ENCODE measurements at regions not wholly inside any gene's neighbourhood (a gene's known extent, or its start where the extent isn't known, plus 50 kb on each side); places are given as distances from the start of the nearest gene placed in this dataset.

DNA sequence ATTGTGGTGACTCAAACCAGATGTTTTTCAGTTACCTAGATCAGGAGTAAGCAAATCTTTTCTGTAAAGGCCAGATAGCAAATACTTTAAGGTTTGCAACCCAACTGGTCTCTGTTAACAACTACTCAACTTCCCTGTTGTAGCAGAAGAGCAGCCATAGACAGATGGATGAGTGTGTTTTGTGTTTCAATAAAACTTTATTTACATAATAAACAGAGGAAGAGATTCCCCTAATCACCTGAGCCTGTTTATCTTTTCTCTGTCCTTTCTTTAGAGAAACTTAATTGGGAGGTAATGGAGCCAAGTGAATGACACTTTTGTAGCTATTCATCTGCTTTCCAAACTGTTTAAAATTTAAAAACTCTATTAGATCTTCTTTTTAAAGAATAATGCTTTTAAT lies 365.1 kb downstream of the IPO8 start:
- DNase-seq (ENCODE audit: low read depth) = no peak
- H3K4me3 ChIP-seq (ENCODE audit: low read depth, low read length) = no peak overlapping the region
- no peak for TF ChIP-seq CTCF (IDR thresholded peaks at IDR 0.05; ENCODE audit: control insufficient read depth, extremely low read depth, insufficient read depth)

DNA sequence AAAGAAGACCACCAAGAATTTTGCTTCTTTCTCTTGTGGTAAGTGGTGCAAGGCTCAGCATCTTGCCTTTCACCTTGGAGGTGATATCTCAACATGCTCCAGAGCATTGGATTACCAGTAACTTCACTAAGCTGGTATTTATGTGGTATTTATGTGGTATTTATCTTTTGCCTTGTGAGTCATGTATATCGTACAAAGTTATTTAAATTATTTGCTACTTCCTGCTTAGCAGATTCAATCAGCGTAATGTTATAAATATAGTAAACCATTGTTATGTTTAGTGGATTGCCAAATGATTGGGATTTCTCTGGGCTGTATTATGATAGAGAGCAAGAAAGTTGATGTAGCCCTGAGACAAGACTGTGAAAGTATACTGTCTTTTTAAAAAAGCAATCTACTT lies 366.4 kb downstream of the IPO8 start:
- no peak for DNase-seq (ENCODE audit: low read depth)
- no peak overlapping the region for H3K4me3 ChIP-seq (ENCODE audit: low read depth, low read length)
- TF ChIP-seq CTCF (IDR thresholded peaks at IDR 0.05; ENCODE audit: control insufficient read depth, extremely low read depth, insufficient read depth) = no peak

DNA sequence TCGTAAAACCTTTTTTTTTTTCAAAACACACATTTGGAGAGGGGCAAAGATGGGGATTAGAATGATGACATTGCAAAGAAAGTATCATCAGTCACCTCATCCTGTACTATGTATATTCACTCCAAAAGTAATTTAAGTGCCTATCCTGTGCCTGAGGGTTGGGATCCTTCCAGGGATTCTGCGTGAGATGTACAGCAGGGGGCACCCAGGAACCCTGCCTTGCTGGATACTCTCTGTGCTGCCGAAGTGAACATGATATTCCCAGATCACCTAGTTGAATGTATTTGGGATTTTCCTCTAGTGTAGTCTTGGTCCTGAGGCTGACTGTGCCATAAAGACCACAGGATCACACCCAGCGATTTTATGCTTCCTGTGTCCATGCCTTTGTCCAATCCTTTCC lies 372.7 kb downstream of the IPO8 start:
- no peak for DNase-seq (ENCODE audit: low read depth)
- no peak overlapping the region for H3K4me3 ChIP-seq (ENCODE audit: low read depth, low read length)
- peak; percentile 13; the same call in 1 of the 2 replicates for TF ChIP-seq CTCF (IDR thresholded peaks at IDR 0.05; ENCODE audit: control insufficient read depth, extremely low read depth, insufficient read depth)

- no peak for TF ChIP-seq CTCF (IDR thresholded peaks at IDR 0.05; ENCODE audit: control insufficient read depth, extremely low read depth, insufficient read depth)
Measured at GRCh38 chr12:30320561-30320960, 375.1 kb downstream of the IPO8 start.

GRCh38 chr12:30314506-30315100 lies 381.1 kb downstream of the IPO8 start:
- no peak for TF ChIP-seq CTCF (IDR thresholded peaks at IDR 0.05; ENCODE audit: control insufficient read depth, extremely low read depth, insufficient read depth)
- no peak for DNase-seq (ENCODE audit: low read depth)
- no peak overlapping the region for H3K4me3 ChIP-seq (ENCODE audit: low read depth, low read length)

More at GRCh38 chr12:30320561-30320960, 375.1 kb downstream of the IPO8 start:
- DNase-seq (ENCODE audit: low read depth) = no peak
- H3K4me3 ChIP-seq (ENCODE audit: low read depth, low read length) = no peak overlapping the region

DNA sequence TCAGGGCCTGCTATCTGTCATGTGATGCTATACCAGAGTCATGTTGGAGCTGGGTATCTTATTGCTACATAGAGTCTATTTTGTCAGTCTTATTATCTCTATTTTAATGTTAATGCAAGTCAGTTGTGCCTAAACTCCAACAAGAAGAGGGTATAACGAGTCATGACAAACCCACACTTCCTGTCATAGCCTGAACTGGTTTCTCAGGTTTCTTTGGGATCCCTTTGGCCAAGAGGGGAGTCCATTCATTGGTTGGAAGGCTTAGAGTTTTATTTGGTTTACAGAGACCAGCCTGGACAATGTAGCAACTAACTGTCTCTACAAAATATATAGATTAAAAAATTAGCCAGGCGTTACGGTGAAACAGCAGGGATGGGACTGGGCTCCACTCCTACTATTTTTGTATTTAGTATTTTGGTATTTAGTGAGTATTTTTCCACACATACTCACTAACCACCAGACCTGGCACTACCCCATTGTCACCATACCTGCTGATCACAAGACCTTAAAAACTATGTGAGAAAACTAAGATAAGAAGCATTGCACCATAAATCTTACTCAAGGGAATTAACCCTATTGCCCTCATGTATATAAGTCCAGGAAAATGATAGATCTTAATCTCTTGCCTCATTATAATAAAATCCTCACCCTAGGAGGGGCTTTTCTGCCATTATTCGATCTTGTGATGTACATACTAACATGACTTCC lies 387.5 kb downstream of the IPO8 start:
- DNase-seq (ENCODE audit: low read depth) = no peak
- no peak overlapping the region for H3K4me3 ChIP-seq (ENCODE audit: low read depth, low read length)
- TF ChIP-seq CTCF (IDR thresholded peaks at IDR 0.05; ENCODE audit: control insufficient read depth, extremely low read depth, insufficient read depth) = no peak

DNA sequence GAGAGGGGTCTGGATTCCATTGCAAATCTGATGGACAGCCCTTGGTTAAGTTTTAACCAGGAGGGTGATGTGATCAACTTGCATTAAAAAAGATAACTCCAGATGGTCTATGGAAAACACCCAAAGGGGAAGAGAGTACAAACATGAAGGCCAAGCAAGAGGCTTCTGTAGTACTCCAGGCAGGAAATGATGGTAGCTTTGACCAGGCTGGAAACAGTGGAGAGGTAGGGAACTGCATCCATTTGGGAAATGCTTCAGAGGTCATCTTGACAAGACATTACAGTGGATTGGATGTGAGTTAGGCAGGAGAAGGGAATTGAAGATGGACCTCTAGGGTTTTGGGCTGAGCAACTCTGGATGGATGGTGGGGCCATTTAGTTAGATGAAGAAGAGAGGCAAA lies 391.1 kb downstream of the IPO8 start:
- no peak overlapping the region for H3K4me3 ChIP-seq (ENCODE audit: low read depth, low read length)
- TF ChIP-seq CTCF (IDR thresholded peaks at IDR 0.05; ENCODE audit: control insufficient read depth, extremely low read depth, insufficient read depth) = no peak
- DNase-seq (ENCODE audit: low read depth) = no peak

Measured in LNCaP clone FGC (cell line).